ENCODE measurements at regions not wholly inside any gene's neighbourhood (a gene's known extent, or its start where the extent isn't known, plus 50 kb on each side); places are given as distances from the start of the nearest gene placed in this dataset.

GRCh38 chr2:236955521-236956030 is 130.1 kb upstream of the COPS8 start:
- no peak overlapping the region for H3K4me3 Mint-ChIP-seq
- H3K27ac Mint-ChIP-seq: no peak overlapping the region
- DNase-seq: no peak
- H3K27me3 Mint-ChIP-seq (ENCODE audit: insufficient read depth): peaks cover 14% of the 10 kb centered on the region
- H3K4me1 Mint-ChIP-seq (ENCODE audit: low read depth): no peaks in the 10 kb centered on the region
- TF ChIP-seq CTCF (IDR thresholded peaks at IDR 0.05): no peak
- H3K9me3 Mint-ChIP-seq: no peaks in the 10 kb centered on the region
- no peaks in the 10 kb centered on the region for H3K36me3 Mint-ChIP-seq (ENCODE audit: low read depth)

GRCh38 chr2:236956031-236956618 is 129.6 kb upstream of the COPS8 start:
- no peak overlapping the region for H3K27ac Mint-ChIP-seq

GRCh38 chr2:236956641-236957040 is 129.0 kb upstream of the COPS8 start:
- H3K36me3 Mint-ChIP-seq (ENCODE audit: low read depth): no peaks in the 10 kb centered on the region
- H3K4me3 Mint-ChIP-seq: no peak overlapping the region
- peaks cover 14% of the 10 kb centered on the region for H3K27me3 Mint-ChIP-seq (ENCODE audit: insufficient read depth)
- H3K9me3 Mint-ChIP-seq: no peaks in the 10 kb centered on the region
- no peak for DNase-seq
- no peak overlapping the region for H3K27ac Mint-ChIP-seq
- no peaks in the 10 kb centered on the region for H3K4me1 Mint-ChIP-seq (ENCODE audit: low read depth)
- no peak for TF ChIP-seq CTCF (IDR thresholded peaks at IDR 0.05)

More at GRCh38 chr2:236956031-236956618, 129.6 kb upstream of the COPS8 start:
- no peaks in the 10 kb centered on the region for H3K9me3 Mint-ChIP-seq
- H3K4me1 Mint-ChIP-seq (ENCODE audit: low read depth): no peaks in the 10 kb centered on the region
- no peak overlapping the region for H3K4me3 Mint-ChIP-seq
- DNase-seq: no peak
- no peaks in the 10 kb centered on the region for H3K36me3 Mint-ChIP-seq (ENCODE audit: low read depth)
- TF ChIP-seq CTCF (IDR thresholded peaks at IDR 0.05): no peak
- H3K27me3 Mint-ChIP-seq (ENCODE audit: insufficient read depth): peaks cover 14% of the 10 kb centered on the region

GRCh38 chr2:236959036-236959435 is 126.7 kb upstream of the COPS8 start:
- DNase-seq: no peak
- H3K4me1 Mint-ChIP-seq (ENCODE audit: low read depth): no peaks in the 10 kb centered on the region
- no peak overlapping the region for H3K4me3 Mint-ChIP-seq
- no peak overlapping the region for H3K27ac Mint-ChIP-seq
- H3K36me3 Mint-ChIP-seq (ENCODE audit: low read depth): no peaks in the 10 kb centered on the region
- TF ChIP-seq CTCF (IDR thresholded peaks at IDR 0.05): no peak
- no peaks in the 10 kb centered on the region for H3K9me3 Mint-ChIP-seq
- H3K27me3 Mint-ChIP-seq (ENCODE audit: insufficient read depth): peaks cover 25% of the 10 kb centered on the region

- DNase-seq: no peak
- Mint-ChIP-seq H3K27ac (no peak overlapping the region), H3K27me3 (ENCODE audit: insufficient read depth) (peaks cover 24% of the 10 kb centered on the region), H3K36me3 (ENCODE audit: low read depth) (no peaks in the 10 kb centered on the region), H3K9me3 (no peaks in the 10 kb centered on the region), H3K4me1 (ENCODE audit: low read depth) (no peaks in the 10 kb centered on the region), H3K4me3 (no peak overlapping the region)
- TF ChIP-seq CTCF (IDR thresholded peaks at IDR 0.05): no peak
Measured at GRCh38 chr2:236959876-236960275, 125.8 kb upstream of the COPS8 start.

Measured in HFFc6 (cell line).